SK-N-SH treated with all-trans-retinoic acid at 6 μM for 48 hours (cell line): ENCODE measurements at regions not wholly inside any gene's neighbourhood (a gene's known extent, or its start where the extent isn't known, plus 50 kb on each side); places are given as distances from the start of the nearest gene placed in this dataset.

Experiments used
- ATAC-seq: fragments of 200-7000 bp; cut with Tn5 transposase; 3 replicates; pipeline ENCODE4 v1.9.1; 2020; ENCODE audit warnings: mild to moderate bottlenecking, moderate library complexity
- ARNTL ChIP-seq: fragments of 450-650 bp; formaldehyde crosslinking; IDR thresholded peaks from 2 replicates; pipeline ENCODE4 v1.5.0; 2020; ENCODE audit warnings: low read depth, mild to moderate bottlenecking, moderate library complexity, borderline replicate concordance
- BACH2 ChIP-seq: fragments of 250-450 bp; sonication (Bioruptor Pico); IDR thresholded peaks from 2 replicates; pipeline ENCODE4 v1.9.0; 2021; ENCODE audit warnings: mild to moderate bottlenecking, borderline replicate concordance
- CREB5 ChIP-seq: fragments of 250-450 bp; sonication (Bioruptor Pico); IDR thresholded peaks from 2 replicates; pipeline ENCODE4 v1.5.1; 2020; ENCODE audit warnings: low read depth, mild to moderate bottlenecking, moderate library complexity
- CSDC2 ChIP-seq: fragments of 250-450 bp; sonication (Bioruptor Pico); IDR thresholded peaks from 2 replicates; pipeline ENCODE4 v1.5.0; 2020; ENCODE audit warnings: mild to moderate bottlenecking, moderate library complexity
- CSRNP3 ChIP-seq: fragments of 250-450 bp; sonication (Bioruptor Pico); IDR thresholded peaks from 2 replicates; pipeline ENCODE4 v1.5.1; 2021; ENCODE audit warnings: mild to moderate bottlenecking, moderate library complexity
- ESRRG ChIP-seq: fragments of 250-450 bp; sonication (Bioruptor Pico); IDR thresholded peaks from 2 replicates; pipeline ENCODE4 v1.6.1; 2021; ENCODE audit warnings: mild to moderate bottlenecking
- GLIS3 ChIP-seq: fragments of 250-450 bp; sonication (Bioruptor Pico); IDR thresholded peaks from 2 replicates; pipeline ENCODE4 v1.5.0; 2020; ENCODE audit warnings: mild to moderate bottlenecking, moderate library complexity
- ISL1 ChIP-seq: fragments of 250-450 bp; sonication (Bioruptor Pico); IDR thresholded peaks from 2 replicates; pipeline ENCODE4 v2.1.2; 2022; ENCODE audit warnings: mild to moderate bottlenecking, moderate library complexity
- OSR1 ChIP-seq: fragments of 250-450 bp; sonication (Bioruptor Pico); IDR thresholded peaks from 2 replicates; pipeline ENCODE4 v1.8.0; 2022; ENCODE audit warnings: moderate library complexity, mild to moderate bottlenecking, inconsistent platforms
- PATZ1 ChIP-seq: fragments of 250-450 bp; sonication (Bioruptor Pico); IDR thresholded peaks from 2 replicates; pipeline ENCODE4 v1.8.0; 2020; ENCODE audit warnings: mild to moderate bottlenecking, moderate library complexity, borderline replicate concordance
- RARB ChIP-seq: fragments of 250-450 bp; sonication (Bioruptor Pico); IDR thresholded peaks from 2 replicates; pipeline ENCODE4 v1.8.0; 2021; ENCODE audit warnings: mild to moderate bottlenecking, moderate library complexity
- SNAI2 ChIP-seq: fragments of 250-450 bp; sonication (Bioruptor Pico); IDR thresholded peaks from 2 replicates; pipeline ENCODE4 v1.5.0; 2020; ENCODE audit warnings: mild to moderate bottlenecking, moderate library complexity
- TOX ChIP-seq: fragments of 250-450 bp; sonication (Bioruptor Pico); IDR thresholded peaks from 2 replicates; pipeline ENCODE4 v1.8.0; 2021; ENCODE audit warnings: mild to moderate bottlenecking, moderate library complexity, borderline replicate concordance
- TSHZ2 ChIP-seq: fragments of 250-450 bp; sonication (Bioruptor Pico); IDR thresholded peaks from 2 replicates; pipeline ENCODE4 v1.5.0; 2020; ENCODE audit warnings: mild to moderate bottlenecking, moderate library complexity
- ZC3H10 ChIP-seq: fragments of 250-450 bp; sonication (Bioruptor Pico); IDR thresholded peaks from 2 replicates; pipeline ENCODE4 v1.5.1; 2021; ENCODE audit warnings: mild to moderate bottlenecking, moderate library complexity
- ZFP3 ChIP-seq: fragments of 250-450 bp; sonication (Bioruptor Pico); IDR thresholded peaks from 2 replicates; pipeline ENCODE4 v1.5.0; 2020; ENCODE audit warnings: mild to moderate bottlenecking, moderate library complexity
- ZFP30 ChIP-seq: fragments of 450-650 bp; formaldehyde crosslinking; IDR thresholded peaks from 2 replicates; pipeline ENCODE4 v1.5.0; 2022; ENCODE audit warnings: mild to moderate bottlenecking, moderate library complexity
- ZNF565 ChIP-seq: fragments of 450-650 bp; formaldehyde crosslinking; conservative IDR thresholded peaks from 2 replicates; pipeline ENCODE4 v1.5.0; 2020; ENCODE audit warnings: low read depth, mild to moderate bottlenecking, moderate library complexity
- ZNF70 ChIP-seq: fragments of 450-650 bp; formaldehyde crosslinking; IDR thresholded peaks from 2 replicates; pipeline ENCODE4 v1.5.0; 2020; ENCODE audit warnings: mild to moderate bottlenecking, moderate library complexity
- ZNF8 ChIP-seq: fragments of 450-650 bp; formaldehyde crosslinking; IDR thresholded peaks from 2 replicates; pipeline ENCODE4 v1.5.0; 2020; ENCODE audit warnings: mild to moderate bottlenecking, moderate library complexity

GRCh38 chr18:53971331-53971730 lies 253.1 kb downstream of the MBD2 start:
- no peak for ATAC-seq
- no peak for TF ChIP-seq PATZ1 (CRISPR knock-in tag)
- TF ChIP-seq TOX (CRISPR knock-in tag), result no peak
- no peak for TF ChIP-seq ZNF565 (CRISPR knock-in tag)
- TF ChIP-seq RARB (CRISPR knock-in tag), result no peak
- no peak for TF ChIP-seq ESRRG
- TF ChIP-seq BACH2 (CRISPR knock-in tag), result no peak
- TF ChIP-seq CSRNP3, result no peak
- no peak for TF ChIP-seq ZFP3
- TF ChIP-seq ZNF8, result no peak
- TF ChIP-seq ARNTL (CRISPR knock-in tag), result no peak
- TF ChIP-seq OSR1, result no peak
- TF ChIP-seq ISL1 (CRISPR knock-in tag), result no peak
- TF ChIP-seq ZC3H10 (CRISPR knock-in tag), result no peak
- TF ChIP-seq GLIS3 (CRISPR knock-in tag), result no peak
- TF ChIP-seq SNAI2 (CRISPR knock-in tag), result no peak
- TF ChIP-seq, all 23 proteins: peak for 0

GRCh38 chr18:53952700-53953099 lies 271.8 kb downstream of the MBD2 start:
- ATAC-seq, result no peak

More at GRCh38 chr18:53952700-53953099, 271.8 kb downstream of the MBD2 start:
- TF ChIP-seq CSRNP3, result no peak
- no peak for TF ChIP-seq CSDC2 (CRISPR knock-in tag)
- no peak for TF ChIP-seq OSR1
- no peak for TF ChIP-seq TSHZ2 (CRISPR knock-in tag)
- no peak for TF ChIP-seq GLIS3 (CRISPR knock-in tag)
- no peak for TF ChIP-seq ESRRG
- no peak for TF ChIP-seq BACH2 (CRISPR knock-in tag)
- no peak for TF ChIP-seq ZFP3
- TF ChIP-seq RARB (CRISPR knock-in tag), result no peak
- no peak for TF ChIP-seq TOX (CRISPR knock-in tag)
- TF ChIP-seq PATZ1 (CRISPR knock-in tag), result no peak
- no peak for TF ChIP-seq ZNF565 (CRISPR knock-in tag)
- TF ChIP-seq ZNF8, result no peak
- no peak for TF ChIP-seq CREB5 (CRISPR knock-in tag)
- TF ChIP-seq ZNF70, result no peak
- TF ChIP-seq ZFP30 (CRISPR knock-in tag), result no peak
- TF ChIP-seq, all 23 proteins: peak for 0
